H1 (cell line): ENCODE measurements at regions not wholly inside any gene's neighbourhood (a gene's known extent, or its start where the extent isn't known, plus 50 kb on each side); places are given as distances from the start of the nearest gene placed in this dataset.

Experiments used
- CTCF ChIA-PET: fragments of 300-600 bp; sonication (Branson Sonifier 250); formaldehyde crosslinking; loops from one replicate; lab custom pipeline; 2021; ENCODE audit not compliant: partially characterized antibody; lab: Charles Lee
- POLR2A ChIA-PET: fragments of 300-600 bp; sonication (Branson Sonifier 250); formaldehyde crosslinking; loops from one replicate; lab custom pipeline; 2021; ENCODE audit warnings: inconsistent platforms; ENCODE audit not compliant: partially characterized antibody; lab: Charles Lee
- DNase-seq, 2 experiments: peaks; one replicate each; pipeline versions ENCODE4 v3.0.0 to v3.0.0-alpha.2; 2010 to 2022; ENCODE audit warnings: low spot score in 2 of 2, low read depth in 1 of 2, mixed read lengths in 1 of 2
- FAIRE-seq: peaks from 2 replicates; lab custom pipeline; 2011; peaks lifted over from hg19 to GRCh38; lab: Jason Lieb, UNC
- H2AFZ ChIP-seq: 2 replicates; pipeline ENCODE4 v1.8.1; 2012; ENCODE audit warnings: low read length, inconsistent platforms
- H2AK5ac ChIP-seq: 2 replicates; pipeline ENCODE4 v1.6.1; 2013; ENCODE audit warnings: low read depth, low read length
- H2BK120ac ChIP-seq: replicated peaks from 2 replicates; pipeline ENCODE3; 2013; ENCODE audit warnings: low read depth, low read length, inconsistent platforms
- H2BK12ac ChIP-seq: 2 replicates; pipeline ENCODE4 v1.6.1; 2013; ENCODE audit warnings: low read depth, low read length
- H2BK15ac ChIP-seq: 2 replicates; pipeline ENCODE4 v1.6.1; 2013; ENCODE audit warnings: low read length
- H2BK20ac ChIP-seq: 2 replicates; pipeline ENCODE4 v1.6.1; 2013; ENCODE audit warnings: low read length
- H2BK5ac ChIP-seq: 2 replicates; pipeline ENCODE4 v1.6.1; 2013; ENCODE audit warnings: low read depth, low read length
- H3K14ac ChIP-seq: 2 replicates; pipeline ENCODE4 v1.6.1; 2013; ENCODE audit warnings: inconsistent platforms; ENCODE audit not compliant: insufficient read length
- H3K18ac ChIP-seq: 2 replicates; pipeline ENCODE4 v1.6.1; 2013; ENCODE audit warnings: low read length; ENCODE audit errors: extremely low read depth
- H3K23ac ChIP-seq: 2 replicates; pipeline ENCODE4 v1.6.1; 2013; ENCODE audit warnings: inconsistent platforms; ENCODE audit not compliant: insufficient read length
- H3K23me2 ChIP-seq: 2 replicates; pipeline ENCODE4 v1.6.1; 2013; ENCODE audit warnings: low read depth, low read length
- H3K27ac ChIP-seq: 2 replicates; pipeline ENCODE4 v1.6.1; 2011; ENCODE audit warnings: low read depth, low read length, inconsistent platforms
- H3K27me3 ChIP-seq, 4 experiments: replicated peaks in 1 of 4; 1 replicate in 1 of 4; 2 replicates in 3 of 4; pipeline versions ENCODE4 v1.6.1 to v1.8.1; 2011 to 2013; ENCODE audit warnings: low read length in 3 of 4, mild to moderate bottlenecking in 3 of 4, inconsistent platforms in 2 of 4, mixed read lengths in 2 of 4, moderate library complexity in 1 of 4; ENCODE audit not compliant: control insufficient read depth in 3 of 4, insufficient read depth in 3 of 4; ENCODE audit errors: extremely low read depth in 1 of 4
- H3K36me3 ChIP-seq, 4 experiments: 2 replicates each; pipeline versions ENCODE4 v1.6.1 to v1.8.1; 2011 to 2013; ENCODE audit warnings: mild to moderate bottlenecking in 4 of 4, low read length in 3 of 4, moderate library complexity in 2 of 4, control low read depth in 1 of 4, inconsistent platforms in 1 of 4; ENCODE audit not compliant: insufficient read depth in 4 of 4, control insufficient read depth in 2 of 4
- H3K4ac ChIP-seq: replicated peaks from 2 replicates; pipeline ENCODE3; 2013; ENCODE audit warnings: low read length, low read depth, mixed read lengths, inconsistent platforms; ENCODE audit not compliant: insufficient read length
- H3K4me1 ChIP-seq, 4 experiments: replicated peaks in 1 of 4; 1 replicate in 1 of 4; 2 replicates in 3 of 4; pipeline versions ENCODE4 v1.6.1 to v1.8.1; 2011 to 2013; ENCODE audit warnings: low read length in 3 of 4, inconsistent platforms in 2 of 4, mixed read lengths in 1 of 4; ENCODE audit not compliant: insufficient read depth in 4 of 4, control insufficient read depth in 3 of 4
- H3K4me2 ChIP-seq, 2 experiments: 2 replicates each; pipeline versions ENCODE4 v1.6.1 to v1.8.1; 2011 to 2013; ENCODE audit warnings: low read depth in 2 of 2, low read length in 2 of 2, control low read depth in 1 of 2, inconsistent platforms in 1 of 2, mild to moderate bottlenecking in 1 of 2; ENCODE audit not compliant: insufficient read depth in 1 of 2
- H3K4me3 ChIP-seq, 4 experiments: fragments of 200-600, 300-600 bp in 1 of 4; sonication (generic), shearing (Covaris generic), sonication (Bioruptor Twin) in 1 of 4; 2 replicates each; pipeline versions ENCODE4 v1.5.1 to v1.8.1; 2011 to 2016; ENCODE audit warnings: low read length in 4 of 4, low read depth in 3 of 4, control low read depth in 2 of 4, inconsistent platforms in 2 of 4, mild to moderate bottlenecking in 2 of 4, mixed read lengths in 1 of 4, moderate library complexity in 1 of 4; ENCODE audit not compliant: insufficient read depth in 2 of 4; ENCODE audit errors: extremely low read depth in 1 of 4
- H3K56ac ChIP-seq: replicated peaks from 2 replicates; pipeline ENCODE3; 2013; ENCODE audit warnings: low read depth, mild to moderate bottlenecking, mixed read lengths, low read length, inconsistent platforms; ENCODE audit not compliant: insufficient read length
- H3K79me1 ChIP-seq: 2 replicates; pipeline ENCODE4 v1.6.1; 2013; ENCODE audit warnings: low read depth, low read length, control low read depth
- H3K79me2 ChIP-seq, 2 experiments: 2 replicates each; pipeline versions ENCODE4 v1.6.1 to v1.8.1; 2012 to 2013; ENCODE audit warnings: low read length in 2 of 2, mild to moderate bottlenecking in 2 of 2, inconsistent platforms in 1 of 2; ENCODE audit not compliant: insufficient read depth in 2 of 2, control insufficient read depth in 1 of 2
- H3K9ac ChIP-seq, 4 experiments: replicated peaks in 1 of 4; 1 replicate in 1 of 4; 2 replicates in 3 of 4; pipeline versions ENCODE4 v1.6.1 to v1.8.1; 2011 to 2013; ENCODE audit warnings: low read depth in 3 of 4, low read length in 3 of 4, control low read depth in 2 of 4, mild to moderate bottlenecking in 2 of 4, moderate library complexity in 2 of 4, inconsistent platforms in 1 of 4; ENCODE audit errors: extremely low read depth in 1 of 4
- H3K9me3 ChIP-seq, 2 experiments: 2 replicates each; pipeline versions ENCODE4 v1.6.1 to v1.8.1; 2012 to 2013; ENCODE audit warnings: mild to moderate bottlenecking in 2 of 2, moderate library complexity in 2 of 2, control low read depth in 1 of 2, inconsistent platforms in 1 of 2, low read depth in 1 of 2, low read length in 1 of 2, mixed read lengths in 1 of 2; ENCODE audit not compliant: insufficient read depth in 2 of 2
- H4K20me1 ChIP-seq, 2 experiments: replicated peaks in 1 of 2; 2 replicates each; pipeline versions ENCODE3 to v1.8.1; 2011 to 2013; ENCODE audit warnings: inconsistent platforms in 2 of 2, low read length in 2 of 2, mild to moderate bottlenecking in 1 of 2; ENCODE audit not compliant: insufficient read depth in 2 of 2, control insufficient read depth in 1 of 2
- H4K5ac ChIP-seq: 2 replicates; pipeline ENCODE4 v1.6.1; 2013; ENCODE audit warnings: low read length, low read depth, mixed read lengths, inconsistent platforms; ENCODE audit not compliant: insufficient read length
- H4K8ac ChIP-seq: 2 replicates; pipeline ENCODE4 v1.8.0; 2013; ENCODE audit warnings: mild to moderate bottlenecking, moderate library complexity, low read length, inconsistent platforms; ENCODE audit not compliant: insufficient read depth; ENCODE audit errors: extremely low read depth
- H4K91ac ChIP-seq: replicated peaks from 2 replicates; pipeline ENCODE3; 2013; ENCODE audit warnings: low read length, mixed read lengths, inconsistent platforms; ENCODE audit not compliant: insufficient read length
- ASH2L ChIP-seq: fragments of 200-600, 300-600 bp; sonication (generic); IDR thresholded peaks from one replicate; pipeline ENCODE4 v1.7.1; 2017; ENCODE audit warnings: low read length
- ATF3 ChIP-seq: IDR thresholded peaks from 2 replicates; pipeline ENCODE4 v1.6.1; 2011; ENCODE audit warnings: low read depth, mild to moderate bottlenecking, low read length; ENCODE audit not compliant: insufficient read depth
- CHD2 ChIP-seq: IDR thresholded peaks from 2 replicates; pipeline ENCODE4 v1.6.1; 2012; ENCODE audit warnings: low read length, improper control_type of control experiment
- CREB1 ChIP-seq: IDR thresholded peaks from 2 replicates; pipeline ENCODE4 v1.6.1; 2012; ENCODE audit warnings: inconsistent platforms
- EP300 ChIP-seq, 2 experiments: IDR thresholded peaks; 1 replicate in 1 of 2; 2 replicates in 1 of 2; pipeline ENCODE4 v1.6.1; 2011 to 2012; ENCODE audit warnings: low read depth in 2 of 2, low read length in 2 of 2, mild to moderate bottlenecking in 2 of 2, borderline replicate concordance in 1 of 2, inconsistent platforms in 1 of 2, moderate library complexity in 1 of 2
- KDM5A ChIP-seq: fragments of 200-600 bp; IDR thresholded peaks from 2 replicates; pipeline ENCODE4 v1.7.1; 2012; ENCODE audit warnings: mild to moderate bottlenecking, low read length, inconsistent platforms, mixed read lengths
- POLR2AphosphoS5 ChIP-seq: IDR thresholded peaks from 2 replicates; pipeline ENCODE4 v1.6.1; 2011; ENCODE audit warnings: low read depth, low read length
- SIX5 ChIP-seq: IDR thresholded peaks from 2 replicates; pipeline ENCODE4 v1.6.1; 2011; ENCODE audit warnings: mild to moderate bottlenecking, low read depth, low read length
- TCF12 ChIP-seq: IDR thresholded peaks from 2 replicates; pipeline ENCODE4 v1.6.1; 2011; ENCODE audit warnings: low read depth, mild to moderate bottlenecking, low read length
- WGBS, 2 experiments: shearing (Covaris generic) in 1 of 2; methylation state at CpG; one replicate each; pipeline versions ENCODE4 v1.1.6 to v1.1.7; 2013 to 2015; ENCODE audit warnings: low lambda C conversion rate in 2 of 2, mixed read lengths in 2 of 2, inconsistent platforms in 1 of 2, low coverage in 1 of 2, missing lambda C conversion rate in 1 of 2; ENCODE audit not compliant: insufficient replicate concordance in 2 of 2, insufficient coverage in 1 of 2, insufficient read length in 1 of 2; ENCODE audit errors: extremely low coverage in 1 of 2, missing lambda C conversion rate in 1 of 2; 5-methylcytosine and 5-hydroxymethylcytosine counted together
- TF ChIP-seq, protein P1 (sequence below): IDR thresholded peaks from 2 replicates; pipeline ENCODE4 v1.6.1; 2012; ENCODE audit warnings: inconsistent platforms
- TF ChIP-seq, protein P2 (sequence below): IDR thresholded peaks from 2 replicates; pipeline ENCODE4 v1.6.1; 2012; ENCODE audit warnings: inconsistent platforms

DNA sequence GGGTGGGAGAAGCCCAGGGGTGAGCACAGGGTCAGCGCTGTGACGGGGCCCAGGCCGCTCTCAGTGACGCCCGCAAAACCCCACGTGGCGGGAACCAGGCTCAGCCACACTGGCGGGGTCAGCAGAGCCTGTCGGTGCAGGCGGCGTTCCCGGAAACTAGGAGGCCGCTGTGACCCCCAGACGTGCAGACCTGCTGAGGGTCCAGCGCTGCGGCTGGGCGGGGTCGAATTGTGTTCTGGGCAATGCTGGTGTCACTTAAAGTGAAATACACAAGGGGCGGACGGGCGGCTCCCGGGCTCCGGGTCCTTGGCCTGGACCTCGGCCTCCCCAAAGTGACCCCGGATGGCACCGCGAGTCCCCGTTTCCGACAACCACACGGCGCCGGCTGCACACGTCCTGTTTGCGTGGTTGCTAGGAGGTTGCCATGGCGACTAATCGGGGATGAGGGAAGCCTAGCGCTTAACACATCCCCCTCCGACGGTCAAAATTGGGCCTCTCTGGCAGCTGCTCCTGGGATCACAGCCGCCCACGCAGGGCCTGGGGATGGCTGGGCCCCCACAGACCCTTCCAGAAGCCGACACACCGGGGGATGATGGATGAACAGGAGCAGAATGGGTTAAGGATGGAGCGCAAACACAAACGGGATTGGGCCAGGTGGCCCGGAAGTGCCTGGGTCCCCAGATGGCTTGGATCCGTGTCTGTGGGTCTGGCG is 81.7 kb upstream of the PRR5 start:
- peak overlapping the region; percentile 51 for H4K8ac ChIP-seq
- no peaks in the 10 kb centered on the region for H3K36me3 ChIP-seq
- H3K79me1 ChIP-seq = peaks cover 6% of the 10 kb centered on the region
- no peak overlapping the region for H3K18ac ChIP-seq
- H3K27ac ChIP-seq = no peak overlapping the region
- H3K9ac ChIP-seq = peak overlapping the region in 2 of 4 experiments; percentile 21 to 49; a peak in 3 of 7 replicates
- H3K4me2 ChIP-seq = peak overlapping the region; percentile 4 to 60; a peak in 2 of 4 replicates
- peak overlapping the region; percentile 51; the same call in 1 of the 2 replicates for H2BK20ac ChIP-seq
- ChIA-PET CTCF (interaction anchor here (1.1 kb wide), 1 partner anchor 539 kb away, joined by 3 read pairs; no protein-coding TSS in a partner anchor), POLR2A (no interaction called here)
- peak overlapping the region; percentile 85; the same call in 1 of the 2 replicates for H2AK5ac ChIP-seq
- peak overlapping the region; percentile 89; the same call in 1 of the 2 replicates for H2BK15ac ChIP-seq
- peak overlapping the region; percentile 91 for H4K91ac ChIP-seq
- peaks cover 0 to 14% (median 3%) of the 10 kb centered on the region in 4 experiments; a peak in 4 of 7 replicates for H3K27me3 ChIP-seq
- no peak overlapping the region for H3K4ac ChIP-seq
- peak overlapping the region in 3 of 4 experiments; percentile 13 to 37 (median 14); a peak in 2 of 8 replicates for H3K4me3 ChIP-seq
- peak overlapping the region; percentile 98; the same call in 1 of the 2 replicates for H2BK12ac ChIP-seq
- H2AFZ ChIP-seq = no peak overlapping the region
- H3K56ac ChIP-seq = peak overlapping the region; percentile 86
- peaks cover 24% of the 10 kb centered on the region for H3K23me2 ChIP-seq
- H3K4me1 ChIP-seq = peaks cover 0 to 9% (median 4%) of the 10 kb centered on the region in 4 experiments; a peak in 5 of 7 replicates
- peak overlapping the region; percentile 89; the same call in 1 of the 2 replicates for H2BK5ac ChIP-seq
- peaks cover 0 to 19% of the 10 kb centered on the region in 2 experiments for H4K20me1 ChIP-seq
- WGBS, 2 experiments = 44% methylated on average over 47 of the region's 48 CpGs; no CpG with 5 or more reads in 1 of the 2 experiments
- H2BK120ac ChIP-seq = no peak overlapping the region
- DNase-seq (peak; percentile 36 to 91), FAIRE-seq (no peak)
- H3K9me3 ChIP-seq = no peaks in the 10 kb centered on the region; a peak in 1 of 4 replicates
- no peak overlapping the region for H3K14ac ChIP-seq
- peak overlapping the region; percentile 43 for H4K5ac ChIP-seq
- no peaks in the 10 kb centered on the region for H3K79me2 ChIP-seq
- no peak overlapping the region for H3K23ac ChIP-seq
- TF ChIP-seq EP300 (IDR thresholded peaks at IDR 0.05; ENCODE audit: borderline replicate concordance in 1 of 2, low read depth in 2 of 2, low read length in 2 of 2) (peak in 1 of 2 experiments; percentile 29; a peak in 1 of 3 replicates), ASH2L (peak; percentile 32), CREB1 (no peak; the same call in 1 of the 2 replicates), ATF3 (no peak), CHD2 (no peak), POLR2AphosphoS5 (no peak), TCF12 (no peak), KDM5A (no peak), SIX5 (no peak)
- TF ChIP-seq, protein P1, sequence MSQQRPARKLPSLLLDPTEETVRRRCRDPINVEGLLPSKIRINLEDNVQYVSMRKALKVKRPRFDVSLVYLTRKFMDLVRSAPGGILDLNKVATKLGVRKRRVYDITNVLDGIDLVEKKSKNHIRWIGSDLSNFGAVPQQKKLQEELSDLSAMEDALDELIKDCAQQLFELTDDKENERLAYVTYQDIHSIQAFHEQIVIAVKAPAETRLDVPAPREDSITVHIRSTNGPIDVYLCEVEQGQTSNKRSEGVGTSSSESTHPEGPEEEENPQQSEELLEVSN = peak; percentile 57
- TF ChIP-seq, protein P2, sequence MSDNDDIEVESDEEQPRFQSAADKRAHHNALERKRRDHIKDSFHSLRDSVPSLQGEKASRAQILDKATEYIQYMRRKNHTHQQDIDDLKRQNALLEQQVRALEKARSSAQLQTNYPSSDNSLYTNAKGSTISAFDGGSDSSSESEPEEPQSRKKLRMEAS = peak; percentile 78
